Bronchial epithelial cell (primary cell): ENCODE measurements at regions not wholly inside any gene's neighbourhood (a gene's known extent, or its start where the extent isn't known, plus 50 kb on each side); places are given as distances from the start of the nearest gene placed in this dataset.
A peak's percentile ranks its signal among the peaks of the same experiment; 100 is the strongest.

ENCODE experiments used
- DNase-seq: peaks from one replicate; pipeline ENCODE4 v3.0.0-alpha.2; 2010; ENCODE audit warnings: low read depth
- FAIRE-seq: peaks from 2 replicates; lab custom pipeline; 2011; peaks lifted over from hg19 to GRCh38; lab: Jason Lieb, UNC
- H3K27me3 ChIP-seq: 2 replicates; pipeline ENCODE4 v1.5.1; 2011; ENCODE audit warnings: low read length; ENCODE audit not compliant: control insufficient read depth, insufficient read depth
- H3K36me3 ChIP-seq: 2 replicates; pipeline ENCODE4 v1.5.1; 2011; ENCODE audit warnings: low read length; ENCODE audit not compliant: control insufficient read depth, insufficient read depth
- H3K4me3 ChIP-seq: 2 replicates; pipeline ENCODE4 v1.5.1; 2011; ENCODE audit warnings: mild to moderate bottlenecking, low read depth, low read length, control low read depth
- CTCF ChIP-seq: IDR thresholded peaks from 2 replicates; pipeline ENCODE4 v1.5.1; 2011; ENCODE audit warnings: mild to moderate bottlenecking, moderate library complexity, low read length, control low read depth, inconsistent platforms; ENCODE audit not compliant: insufficient read depth, severe bottlenecking

- DNase-seq: no peak
- H3K4me3 ChIP-seq: no peak overlapping the region
- no peak for TF ChIP-seq CTCF
- no peak for FAIRE-seq
- H3K36me3 ChIP-seq: no peaks in the 10 kb centered on the region
- no peaks in the 10 kb centered on the region for H3K27me3 ChIP-seq
Observed at GRCh38 chr1:88562991-88563390, 121.1 kb upstream of the PKN2 start.

- H3K36me3 ChIP-seq: no peaks in the 10 kb centered on the region
- DNase-seq (no peak), FAIRE-seq (no peak)
- H3K4me3 ChIP-seq: no peak overlapping the region
- H3K27me3 ChIP-seq: no peaks in the 10 kb centered on the region
- TF ChIP-seq CTCF: no peak
Observed at GRCh38 chr1:88566615-88567387, 117.3 kb upstream of the PKN2 start.

- H3K36me3 ChIP-seq: no peaks in the 10 kb centered on the region
- H3K4me3 ChIP-seq: no peak overlapping the region
- no peak for FAIRE-seq
- DNase-seq: no peak
- no peak for TF ChIP-seq CTCF
- no peaks in the 10 kb centered on the region for H3K27me3 ChIP-seq
Observed at GRCh38 chr1:88571506-88571905, 112.6 kb upstream of the PKN2 start.

GRCh38 chr1:88579598-88579997, 104.5 kb upstream of the PKN2 start:
- FAIRE-seq: peak; percentile 52

GRCh38 chr1:88581703-88582102, 102.4 kb upstream of the PKN2 start:
- TF ChIP-seq CTCF: no peak
- no peak for DNase-seq
- H3K27me3 ChIP-seq: no peaks in the 10 kb centered on the region
- H3K4me3 ChIP-seq: no peak overlapping the region
- no peak for FAIRE-seq
- no peaks in the 10 kb centered on the region for H3K36me3 ChIP-seq

More at GRCh38 chr1:88579598-88579997, 104.5 kb upstream of the PKN2 start:
- TF ChIP-seq CTCF: no peak
- H3K4me3 ChIP-seq: no peak overlapping the region
- H3K36me3 ChIP-seq: no peaks in the 10 kb centered on the region
- DNase-seq: no peak
- H3K27me3 ChIP-seq: no peaks in the 10 kb centered on the region

- no peak for TF ChIP-seq CTCF
- H3K4me3 ChIP-seq: no peak overlapping the region
- no peaks in the 10 kb centered on the region for H3K27me3 ChIP-seq
- FAIRE-seq (no peak), DNase-seq (no peak)
- no peaks in the 10 kb centered on the region for H3K36me3 ChIP-seq
Observed at GRCh38 chr1:88593358-88593757, 90.7 kb upstream of the PKN2 start.
